SH-SY5Y (cell line): ENCODE measurements at regions not wholly inside any gene's neighbourhood (a gene's known extent, or its start where the extent isn't known, plus 50 kb on each side); places are given as distances from the start of the nearest gene placed in this dataset.

ENCODE experiments used
- GATA2 ChIP-seq: IDR thresholded peaks from 2 replicates; pipeline ENCODE4 v1.6.1; 2011; ENCODE audit warnings: mild to moderate bottlenecking, low read depth, low read length
- GATA3 ChIP-seq: IDR thresholded peaks from 2 replicates; pipeline ENCODE4 v1.6.1; 2011; ENCODE audit warnings: low read depth, mild to moderate bottlenecking, low read length, moderate library complexity

GRCh38 chr4:112015960-112016359, 129.3 kb upstream of the FAM241A start:
- TF ChIP-seq GATA2 (no peak), GATA3 (no peak)

- TF ChIP-seq GATA3 (no peak), GATA2 (no peak)
Observed at GRCh38 chr4:112023402-112023950, 121.8 kb upstream of the FAM241A start.

- TF ChIP-seq GATA2 (no peak), GATA3 (no peak)
Observed at GRCh38 chr4:112026058-112026457, 119.2 kb upstream of the FAM241A start.

DNA sequence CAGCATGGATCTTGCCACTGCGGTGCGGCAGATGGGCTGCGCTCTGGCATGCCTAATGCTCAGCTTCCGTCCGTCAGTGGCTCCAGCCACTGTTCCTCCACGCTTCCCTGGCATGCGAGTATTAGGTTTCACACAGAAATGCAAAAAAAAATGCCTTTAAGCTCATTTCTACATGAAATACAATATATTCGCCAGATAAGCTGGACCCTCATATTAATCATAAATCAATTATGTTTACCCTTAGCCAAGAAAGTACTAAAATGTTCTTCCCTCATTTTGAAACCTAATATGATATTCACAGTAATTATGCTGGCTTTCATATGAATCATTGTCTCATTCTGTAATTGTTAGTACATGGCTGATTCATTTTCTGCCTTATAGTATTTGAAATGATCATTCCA, 115.5 kb upstream of the FAM241A start:
- TF ChIP-seq GATA2 (no peak), GATA3 (no peak)

GRCh38 chr4:112031712-112032328, 113.4 kb upstream of the FAM241A start:
- TF ChIP-seq GATA3: no peak
- TF ChIP-seq GATA2: no peak

DNA sequence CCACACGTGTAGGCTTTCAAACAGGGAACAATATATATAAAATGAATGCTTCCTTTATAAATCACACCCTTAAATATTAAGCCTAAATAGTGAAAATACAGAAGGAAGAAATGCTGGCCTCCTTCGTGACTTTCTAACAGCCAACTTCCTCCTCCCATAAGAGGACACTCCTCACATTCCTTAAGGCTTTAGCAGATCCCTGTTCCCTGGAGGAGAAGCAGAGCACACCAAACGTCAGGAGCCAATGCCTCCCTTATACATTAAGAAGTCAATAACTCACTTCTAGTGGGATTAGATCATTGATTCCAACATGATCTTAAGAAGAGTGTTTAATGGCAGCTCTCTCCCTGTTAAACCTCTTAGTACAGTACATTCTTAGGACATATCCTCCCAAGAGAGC, 108.4 kb upstream of the FAM241A start:
- TF ChIP-seq GATA3 (no peak), GATA2 (no peak)

GRCh38 chr4:112038861-112039260, 106.4 kb upstream of the FAM241A start:
- TF ChIP-seq GATA3 (no peak), GATA2 (no peak)

GRCh38 chr4:112053825-112054350, 91.4 kb upstream of the FAM241A start:
- TF ChIP-seq GATA2 (no peak), GATA3 (no peak)

- TF ChIP-seq GATA3 (no peak), GATA2 (no peak)
Observed at GRCh38 chr4:112055100-112055499, 90.2 kb upstream of the FAM241A start.

DNA sequence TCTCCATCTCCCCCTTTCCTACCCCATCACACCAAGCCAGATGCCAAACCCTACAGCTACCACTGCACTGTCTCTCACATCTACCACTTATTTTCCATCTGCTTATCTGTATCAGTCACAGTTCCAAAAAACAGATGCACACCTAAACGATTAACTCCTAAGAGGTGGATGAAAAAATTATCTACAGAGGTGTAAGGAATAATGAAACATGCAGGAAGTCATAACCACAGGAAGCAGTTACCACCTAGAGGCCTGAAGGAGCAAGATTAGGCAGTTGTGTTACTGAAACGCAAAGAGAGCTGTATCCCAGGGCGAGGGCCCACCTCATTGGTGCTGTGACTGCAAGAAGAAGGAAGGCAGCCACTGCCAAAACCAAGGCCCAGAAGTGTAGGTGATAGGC, 87.8 kb upstream of the FAM241A start:
- TF ChIP-seq GATA2 (no peak), GATA3 (no peak)

DNA sequence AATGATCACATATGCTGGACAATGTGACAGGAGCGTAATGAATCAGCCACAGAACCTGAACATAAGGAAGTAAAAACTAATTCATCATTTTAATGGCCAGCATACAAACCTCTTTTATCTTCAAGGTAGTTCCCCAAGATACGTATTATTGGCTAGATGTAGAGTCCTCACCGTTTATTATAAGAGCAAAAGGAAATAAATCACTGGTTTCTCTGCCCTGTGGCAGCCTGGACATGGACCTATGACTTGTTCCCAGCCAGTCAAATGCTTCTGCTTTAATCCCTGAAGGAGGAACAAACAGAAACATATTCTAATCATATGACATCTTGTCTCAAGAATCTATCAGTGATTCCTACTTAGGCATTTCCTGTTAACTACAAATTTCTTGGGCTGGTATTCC, 86.8 kb upstream of the FAM241A start:
- TF ChIP-seq GATA3 (no peak), GATA2 (no peak)

DNA sequence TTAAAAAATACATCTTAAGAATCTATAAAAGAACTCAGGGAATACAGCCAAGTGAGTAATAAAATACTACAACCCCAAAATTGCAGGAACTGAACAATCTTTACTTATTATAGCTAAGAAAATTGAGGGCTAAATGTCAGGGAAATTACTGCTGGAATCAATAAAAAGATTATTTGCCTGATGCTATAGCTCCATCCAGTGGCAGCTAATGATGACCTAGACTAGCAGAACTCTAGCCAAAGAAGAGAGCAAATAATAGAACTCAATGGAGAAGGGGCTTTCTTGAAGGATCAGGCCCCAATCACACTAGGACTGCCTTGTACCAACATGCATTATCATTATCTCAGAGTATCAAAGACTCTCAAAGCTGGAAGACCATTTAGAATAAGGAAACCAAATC, 85.0 kb upstream of the FAM241A start:
- TF ChIP-seq GATA2: no peak
- no peak for TF ChIP-seq GATA3

GRCh38 chr4:112061207-112061817, 83.9 kb upstream of the FAM241A start:
- TF ChIP-seq GATA2 (no peak), GATA3 (no peak)

DNA sequence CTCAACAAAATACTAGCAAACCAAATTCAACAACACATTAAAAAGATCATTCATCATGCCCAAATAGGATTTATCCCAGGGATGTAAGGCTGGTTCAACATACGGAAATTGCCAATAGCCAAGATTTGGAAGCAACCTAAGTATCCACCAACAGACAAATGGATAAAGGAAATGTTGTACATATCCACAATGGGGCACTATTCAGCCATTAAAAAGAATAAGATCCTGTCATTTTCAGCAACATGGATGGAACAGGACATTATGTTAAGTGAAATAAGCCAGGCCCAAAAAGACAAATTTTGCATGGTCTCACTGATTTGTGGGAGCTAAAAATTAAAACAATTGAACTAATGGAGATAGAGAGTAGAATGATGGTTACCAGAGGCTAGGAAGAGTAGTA, 82.0 kb upstream of the FAM241A start:
- TF ChIP-seq GATA2 (no peak), GATA3 (no peak)

DNA sequence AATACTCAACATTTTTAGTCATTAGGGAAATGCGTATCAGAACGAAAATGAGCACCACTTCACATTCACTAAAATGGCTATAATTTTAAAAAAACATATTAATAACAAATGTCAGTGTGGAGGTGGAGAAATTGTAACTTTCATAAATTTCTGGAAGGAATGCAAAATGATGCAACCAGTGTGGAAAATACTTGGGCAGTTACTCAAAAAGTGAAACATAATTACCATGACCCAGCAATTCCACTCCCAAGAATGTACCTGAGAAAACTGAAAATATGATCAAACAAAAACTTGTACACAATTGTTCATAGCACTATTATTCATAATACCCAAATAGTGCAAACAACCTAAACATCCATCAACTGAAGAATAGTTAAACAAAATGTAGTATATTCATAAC, 76.1 kb upstream of the FAM241A start:
- no peak for TF ChIP-seq GATA2
- TF ChIP-seq GATA3: no peak
